H1 (cell line): ENCODE measurements at regions not wholly inside any gene's neighbourhood (a gene's known extent, or its start where the extent isn't known, plus 50 kb on each side); places are given as distances from the start of the nearest gene placed in this dataset.

Source experiments
- CTCF ChIA-PET: fragments of 300-600 bp; sonication (Branson Sonifier 250); formaldehyde crosslinking; loops from one replicate; lab custom pipeline; 2021; ENCODE audit not compliant: partially characterized antibody; lab: Charles Lee
- POLR2A ChIA-PET: fragments of 300-600 bp; sonication (Branson Sonifier 250); formaldehyde crosslinking; loops from one replicate; lab custom pipeline; 2021; ENCODE audit warnings: inconsistent platforms; ENCODE audit not compliant: partially characterized antibody; lab: Charles Lee
- DNase-seq, 2 experiments: peaks; one replicate each; pipeline versions ENCODE4 v3.0.0 to v3.0.0-alpha.2; 2010 to 2022; ENCODE audit warnings: low spot score in 2 of 2, low read depth in 1 of 2, mixed read lengths in 1 of 2
- FAIRE-seq: peaks from 2 replicates; lab custom pipeline; 2011; peaks lifted over from hg19 to GRCh38; lab: Jason Lieb, UNC
- H2AFZ ChIP-seq: 2 replicates; pipeline ENCODE4 v1.8.1; 2012; ENCODE audit warnings: low read length, inconsistent platforms
- H2AK5ac ChIP-seq: 2 replicates; pipeline ENCODE4 v1.6.1; 2013; ENCODE audit warnings: low read depth, low read length
- H2BK120ac ChIP-seq: replicated peaks from 2 replicates; pipeline ENCODE3; 2013; ENCODE audit warnings: low read depth, low read length, inconsistent platforms
- H2BK12ac ChIP-seq: 2 replicates; pipeline ENCODE4 v1.6.1; 2013; ENCODE audit warnings: low read depth, low read length
- H2BK15ac ChIP-seq: 2 replicates; pipeline ENCODE4 v1.6.1; 2013; ENCODE audit warnings: low read length
- H2BK20ac ChIP-seq: 2 replicates; pipeline ENCODE4 v1.6.1; 2013; ENCODE audit warnings: low read length
- H2BK5ac ChIP-seq: 2 replicates; pipeline ENCODE4 v1.6.1; 2013; ENCODE audit warnings: low read depth, low read length
- H3K14ac ChIP-seq: 2 replicates; pipeline ENCODE4 v1.6.1; 2013; ENCODE audit warnings: inconsistent platforms; ENCODE audit not compliant: insufficient read length
- H3K18ac ChIP-seq: 2 replicates; pipeline ENCODE4 v1.6.1; 2013; ENCODE audit warnings: low read length; ENCODE audit errors: extremely low read depth
- H3K23ac ChIP-seq: 2 replicates; pipeline ENCODE4 v1.6.1; 2013; ENCODE audit warnings: inconsistent platforms; ENCODE audit not compliant: insufficient read length
- H3K23me2 ChIP-seq: 2 replicates; pipeline ENCODE4 v1.6.1; 2013; ENCODE audit warnings: low read depth, low read length
- H3K27ac ChIP-seq: 2 replicates; pipeline ENCODE4 v1.6.1; 2011; ENCODE audit warnings: low read depth, low read length, inconsistent platforms
- H3K27me3 ChIP-seq, 4 experiments: replicated peaks in 1 of 4; 1 replicate in 1 of 4; 2 replicates in 3 of 4; pipeline versions ENCODE4 v1.6.1 to v1.8.1; 2011 to 2013; ENCODE audit warnings: low read length in 3 of 4, mild to moderate bottlenecking in 3 of 4, inconsistent platforms in 2 of 4, mixed read lengths in 2 of 4, moderate library complexity in 1 of 4; ENCODE audit not compliant: control insufficient read depth in 3 of 4, insufficient read depth in 3 of 4; ENCODE audit errors: extremely low read depth in 1 of 4
- H3K36me3 ChIP-seq, 4 experiments: 2 replicates each; pipeline versions ENCODE4 v1.6.1 to v1.8.1; 2011 to 2013; ENCODE audit warnings: mild to moderate bottlenecking in 4 of 4, low read length in 3 of 4, moderate library complexity in 2 of 4, control low read depth in 1 of 4, inconsistent platforms in 1 of 4; ENCODE audit not compliant: insufficient read depth in 4 of 4, control insufficient read depth in 2 of 4
- H3K4ac ChIP-seq: replicated peaks from 2 replicates; pipeline ENCODE3; 2013; ENCODE audit warnings: low read length, low read depth, mixed read lengths, inconsistent platforms; ENCODE audit not compliant: insufficient read length
- H3K4me1 ChIP-seq, 4 experiments: replicated peaks in 1 of 4; 1 replicate in 1 of 4; 2 replicates in 3 of 4; pipeline versions ENCODE4 v1.6.1 to v1.8.1; 2011 to 2013; ENCODE audit warnings: low read length in 3 of 4, inconsistent platforms in 2 of 4, mixed read lengths in 1 of 4; ENCODE audit not compliant: insufficient read depth in 4 of 4, control insufficient read depth in 3 of 4
- H3K4me2 ChIP-seq, 2 experiments: 2 replicates each; pipeline versions ENCODE4 v1.6.1 to v1.8.1; 2011 to 2013; ENCODE audit warnings: low read depth in 2 of 2, low read length in 2 of 2, control low read depth in 1 of 2, inconsistent platforms in 1 of 2, mild to moderate bottlenecking in 1 of 2; ENCODE audit not compliant: insufficient read depth in 1 of 2
- H3K4me3 ChIP-seq, 4 experiments: fragments of 200-600, 300-600 bp in 1 of 4; sonication (generic), shearing (Covaris generic), sonication (Bioruptor Twin) in 1 of 4; 2 replicates each; pipeline versions ENCODE4 v1.5.1 to v1.8.1; 2011 to 2016; ENCODE audit warnings: low read length in 4 of 4, low read depth in 3 of 4, control low read depth in 2 of 4, inconsistent platforms in 2 of 4, mild to moderate bottlenecking in 2 of 4, mixed read lengths in 1 of 4, moderate library complexity in 1 of 4; ENCODE audit not compliant: insufficient read depth in 2 of 4; ENCODE audit errors: extremely low read depth in 1 of 4
- H3K56ac ChIP-seq: replicated peaks from 2 replicates; pipeline ENCODE3; 2013; ENCODE audit warnings: low read depth, mild to moderate bottlenecking, mixed read lengths, low read length, inconsistent platforms; ENCODE audit not compliant: insufficient read length
- H3K79me1 ChIP-seq: 2 replicates; pipeline ENCODE4 v1.6.1; 2013; ENCODE audit warnings: low read depth, low read length, control low read depth
- H3K79me2 ChIP-seq, 2 experiments: 2 replicates each; pipeline versions ENCODE4 v1.6.1 to v1.8.1; 2012 to 2013; ENCODE audit warnings: low read length in 2 of 2, mild to moderate bottlenecking in 2 of 2, inconsistent platforms in 1 of 2; ENCODE audit not compliant: insufficient read depth in 2 of 2, control insufficient read depth in 1 of 2
- H3K9ac ChIP-seq, 4 experiments: replicated peaks in 1 of 4; 1 replicate in 1 of 4; 2 replicates in 3 of 4; pipeline versions ENCODE4 v1.6.1 to v1.8.1; 2011 to 2013; ENCODE audit warnings: low read depth in 3 of 4, low read length in 3 of 4, control low read depth in 2 of 4, mild to moderate bottlenecking in 2 of 4, moderate library complexity in 2 of 4, inconsistent platforms in 1 of 4; ENCODE audit errors: extremely low read depth in 1 of 4
- H3K9me3 ChIP-seq, 2 experiments: 2 replicates each; pipeline versions ENCODE4 v1.6.1 to v1.8.1; 2012 to 2013; ENCODE audit warnings: mild to moderate bottlenecking in 2 of 2, moderate library complexity in 2 of 2, control low read depth in 1 of 2, inconsistent platforms in 1 of 2, low read depth in 1 of 2, low read length in 1 of 2, mixed read lengths in 1 of 2; ENCODE audit not compliant: insufficient read depth in 2 of 2
- H4K20me1 ChIP-seq, 2 experiments: replicated peaks in 1 of 2; 2 replicates each; pipeline versions ENCODE3 to v1.8.1; 2011 to 2013; ENCODE audit warnings: inconsistent platforms in 2 of 2, low read length in 2 of 2, mild to moderate bottlenecking in 1 of 2; ENCODE audit not compliant: insufficient read depth in 2 of 2, control insufficient read depth in 1 of 2
- H4K5ac ChIP-seq: 2 replicates; pipeline ENCODE4 v1.6.1; 2013; ENCODE audit warnings: low read length, low read depth, mixed read lengths, inconsistent platforms; ENCODE audit not compliant: insufficient read length
- H4K8ac ChIP-seq: 2 replicates; pipeline ENCODE4 v1.8.0; 2013; ENCODE audit warnings: mild to moderate bottlenecking, moderate library complexity, low read length, inconsistent platforms; ENCODE audit not compliant: insufficient read depth; ENCODE audit errors: extremely low read depth
- H4K91ac ChIP-seq: replicated peaks from 2 replicates; pipeline ENCODE3; 2013; ENCODE audit warnings: low read length, mixed read lengths, inconsistent platforms; ENCODE audit not compliant: insufficient read length
- CBX5 ChIP-seq: fragments of 300-800, 300-1000 bp; sonication (generic); IDR thresholded peaks from 2 replicates; pipeline ENCODE4 v1.7.1; 2016; ENCODE audit warnings: antibody characterized with exemption, low read length, low read depth
- CBX8 ChIP-seq: fragments of 300-800, 300-1000 bp; sonication (generic); IDR thresholded peaks from 2 replicates; pipeline ENCODE4 v1.7.1; 2016; ENCODE audit warnings: low read depth, low read length, borderline replicate concordance
- GABPA ChIP-seq: IDR thresholded peaks from 2 replicates; pipeline ENCODE4 v1.6.1; 2011; ENCODE audit warnings: mild to moderate bottlenecking, low read length, moderate library complexity, borderline replicate concordance; ENCODE audit not compliant: insufficient read depth
- HDAC2 ChIP-seq, 2 experiments: fragments of 300-600 bp in 1 of 2; sonication (generic) in 1 of 2; IDR thresholded peaks; 2 replicates each; pipeline ENCODE4 v1.6.1; 2011 to 2012; ENCODE audit warnings: low read depth in 2 of 2, low read length in 2 of 2, mild to moderate bottlenecking in 2 of 2, moderate library complexity in 2 of 2, borderline replicate concordance in 1 of 2, inconsistent platforms in 1 of 2
- JUN ChIP-seq: IDR thresholded peaks from 2 replicates; pipeline ENCODE4 v1.6.1; 2011; ENCODE audit warnings: low read depth, mild to moderate bottlenecking, improper control_type of control experiment, low read length
- NANOG ChIP-seq: IDR thresholded peaks from 2 replicates; pipeline ENCODE4 v1.6.1; 2011; ENCODE audit warnings: low read length, low read depth, mild to moderate bottlenecking, inconsistent platforms; ENCODE audit not compliant: insufficient read depth, poor library complexity, severe bottlenecking
- PHF8 ChIP-seq: fragments of 200-600 bp; sonication (generic); conservative IDR thresholded peaks from 2 replicates; pipeline ENCODE4 v1.7.1; 2012; ENCODE audit warnings: low read depth, mild to moderate bottlenecking, inconsistent platforms, low read length, moderate library complexity
- POLR2AphosphoS5 ChIP-seq: IDR thresholded peaks from 2 replicates; pipeline ENCODE4 v1.6.1; 2011; ENCODE audit warnings: low read depth, low read length
- RFX5 ChIP-seq: IDR thresholded peaks from 2 replicates; pipeline ENCODE4 v1.6.1; 2011; ENCODE audit warnings: low read depth, low read length, improper control_type of control experiment, borderline replicate concordance
- TAF7 ChIP-seq: optimal IDR thresholded peaks from 2 replicates; pipeline ENCODE3; 2011; ENCODE audit warnings: low read depth, mild to moderate bottlenecking, inconsistent platforms, low read length, moderate library complexity, borderline replicate concordance
- YY1 ChIP-seq: IDR thresholded peaks from 2 replicates; pipeline ENCODE4 v1.6.1; 2011; ENCODE audit warnings: low read depth, mild to moderate bottlenecking, low read length
- WGBS, 2 experiments: shearing (Covaris generic) in 1 of 2; methylation state at CpG; one replicate each; pipeline versions ENCODE4 v1.1.6 to v1.1.7; 2013 to 2015; ENCODE audit warnings: low lambda C conversion rate in 2 of 2, mixed read lengths in 2 of 2, inconsistent platforms in 1 of 2, low coverage in 1 of 2, missing lambda C conversion rate in 1 of 2; ENCODE audit not compliant: insufficient replicate concordance in 2 of 2, insufficient coverage in 1 of 2, insufficient read length in 1 of 2; ENCODE audit errors: extremely low coverage in 1 of 2, missing lambda C conversion rate in 1 of 2; 5-methylcytosine and 5-hydroxymethylcytosine counted together
- TF ChIP-seq, protein P1 (sequence below): IDR thresholded peaks from 2 replicates; pipeline ENCODE4 v1.6.1; 2012; ENCODE audit warnings: inconsistent platforms

DNA sequence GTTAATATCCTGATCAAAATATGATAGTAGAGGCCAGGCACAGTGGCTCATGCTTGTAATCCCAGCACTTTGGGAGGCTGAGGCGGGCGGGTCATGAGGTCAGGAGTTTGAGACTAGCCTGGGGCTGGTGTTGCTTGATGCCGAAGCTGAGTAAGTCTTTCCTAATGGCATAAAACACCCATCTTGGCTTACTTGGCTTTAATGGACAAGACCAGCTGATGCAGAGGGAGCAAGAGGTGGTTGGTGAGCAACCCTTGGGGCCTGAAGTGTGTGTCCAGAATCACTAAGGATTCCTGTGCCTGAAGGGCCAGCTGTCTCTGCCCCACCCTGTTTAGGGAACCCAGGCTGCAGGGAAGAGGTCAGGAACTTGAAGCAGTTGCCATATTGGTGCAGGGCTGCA is 217.2 kb downstream of the ARL4C start:
- CTCF ChIA-PET, result interaction anchor here (1.3 to 1.8 kb wide), 3 partner anchors 10 to 268 kb away, joined by 3 to 18 read pairs (median 3); no protein-coding TSS in a partner anchor
- no peak for FAIRE-seq
- H3K4me1 ChIP-seq, result no peaks in the 10 kb centered on the region
- TF ChIP-seq CBX8 (no peak), JUN (no peak), NANOG (no peak), TAF7 (no peak), YY1 (no peak), GABPA (no peak), HDAC2 (IDR thresholded peaks at IDR 0.05; ENCODE audit: borderline replicate concordance in 1 of 2, low read depth in 2 of 2, low read length in 2 of 2) (no peak), PHF8 (no peak), CBX5 (no peak), POLR2AphosphoS5 (no peak), RFX5 (no peak)
- TF ChIP-seq, protein P1, sequence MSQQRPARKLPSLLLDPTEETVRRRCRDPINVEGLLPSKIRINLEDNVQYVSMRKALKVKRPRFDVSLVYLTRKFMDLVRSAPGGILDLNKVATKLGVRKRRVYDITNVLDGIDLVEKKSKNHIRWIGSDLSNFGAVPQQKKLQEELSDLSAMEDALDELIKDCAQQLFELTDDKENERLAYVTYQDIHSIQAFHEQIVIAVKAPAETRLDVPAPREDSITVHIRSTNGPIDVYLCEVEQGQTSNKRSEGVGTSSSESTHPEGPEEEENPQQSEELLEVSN, result no peak

More for the DNA sequence above, 217.2 kb downstream of the ARL4C start:
- no peak overlapping the region for H3K18ac ChIP-seq
- no peaks in the 10 kb centered on the region for H3K23me2 ChIP-seq
- H3K56ac ChIP-seq, result no peak overlapping the region
- H2BK120ac ChIP-seq, result no peak overlapping the region
- no peak overlapping the region for H2BK12ac ChIP-seq
- H3K9ac ChIP-seq, result no peak overlapping the region
- H3K79me2 ChIP-seq, result no peaks in the 10 kb centered on the region
- H3K79me1 ChIP-seq, result no peaks in the 10 kb centered on the region
- H3K36me3 ChIP-seq, result no peaks in the 10 kb centered on the region
- H4K91ac ChIP-seq, result no peak overlapping the region
- H2AK5ac ChIP-seq, result no peak overlapping the region
- no peak overlapping the region for H3K14ac ChIP-seq
- H3K27ac ChIP-seq, result no peak overlapping the region
- no peak overlapping the region for H3K23ac ChIP-seq
- H4K8ac ChIP-seq, result no peak overlapping the region
- POLR2A ChIA-PET, result no interaction called here
- no peaks in the 10 kb centered on the region for H3K9me3 ChIP-seq
- H4K5ac ChIP-seq, result no peak overlapping the region
- H2AFZ ChIP-seq, result no peak overlapping the region
- no peak overlapping the region for H3K4me2 ChIP-seq
- no peak overlapping the region for H3K4ac ChIP-seq
- no peaks in the 10 kb centered on the region for H3K27me3 ChIP-seq
- WGBS, 2 experiments, result 83% methylated on average over 3 of the region's 3 CpGs; no CpG with 5 or more reads in 1 of the 2 experiments
- no peak overlapping the region for H2BK20ac ChIP-seq
- DNase-seq, result no peak
- no peaks in the 10 kb centered on the region for H4K20me1 ChIP-seq
- no peak overlapping the region for H2BK15ac ChIP-seq
- H2BK5ac ChIP-seq, result no peak overlapping the region
- no peak overlapping the region for H3K4me3 ChIP-seq
